GM18873 (cell line): ENCODE measurements at regions not wholly inside any gene's neighbourhood (a gene's known extent, or its start where the extent isn't known, plus 50 kb on each side); places are given as distances from the start of the nearest gene placed in this dataset.
A peak's percentile ranks its signal among the peaks of the same experiment; 100 is the strongest.

Experiments used
- ATAC-seq: cut with Tn5 transposase; IDR thresholded peaks from one replicate; pipeline ENCODE4 v1.9.1; 2021; ENCODE audit warnings: mild to moderate bottlenecking, moderate library complexity, moderate number of reproducible peaks; ENCODE audit not compliant: unreplicated experiment, low FRiP score

DNA sequence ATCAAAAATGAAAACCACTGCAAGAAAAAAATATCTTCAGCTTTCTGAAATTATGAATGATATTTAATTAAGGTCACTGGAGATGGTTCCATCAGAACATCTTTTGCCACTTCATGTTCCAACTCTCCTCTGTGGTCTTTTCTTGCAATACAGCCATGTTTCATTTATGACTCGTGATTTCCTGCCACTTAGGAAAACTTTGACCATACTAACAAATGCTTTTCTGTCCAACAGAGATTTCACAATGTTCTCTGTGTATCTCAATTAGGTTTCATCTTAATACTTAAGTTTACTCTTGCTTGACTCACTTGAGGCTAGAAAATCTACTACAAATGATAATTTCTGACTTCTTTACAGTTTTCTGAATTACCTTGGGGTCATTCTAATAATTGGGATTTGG is 330.9 kb downstream of the CXXC4 start:
- ATAC-seq, result no peak

DNA sequence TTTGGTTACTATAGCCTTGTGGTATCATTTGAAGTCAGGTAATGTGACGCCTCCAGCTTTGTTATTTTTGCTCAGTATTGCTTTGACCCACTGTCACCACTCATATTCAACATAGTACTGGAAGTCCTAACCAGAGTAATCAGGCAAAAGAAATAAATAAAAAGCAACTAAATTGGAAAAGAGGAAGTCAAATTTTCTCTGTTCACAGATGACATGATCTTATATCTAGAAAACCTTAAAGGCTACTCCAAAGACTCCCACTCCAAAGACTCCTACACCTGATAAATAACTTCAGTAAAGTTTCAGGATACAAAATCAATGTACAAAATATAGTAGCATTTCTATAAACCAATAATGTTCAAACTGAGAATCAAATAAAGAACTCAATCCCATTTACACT is 348.6 kb downstream of the CXXC4 start:
- no peak for ATAC-seq

DNA sequence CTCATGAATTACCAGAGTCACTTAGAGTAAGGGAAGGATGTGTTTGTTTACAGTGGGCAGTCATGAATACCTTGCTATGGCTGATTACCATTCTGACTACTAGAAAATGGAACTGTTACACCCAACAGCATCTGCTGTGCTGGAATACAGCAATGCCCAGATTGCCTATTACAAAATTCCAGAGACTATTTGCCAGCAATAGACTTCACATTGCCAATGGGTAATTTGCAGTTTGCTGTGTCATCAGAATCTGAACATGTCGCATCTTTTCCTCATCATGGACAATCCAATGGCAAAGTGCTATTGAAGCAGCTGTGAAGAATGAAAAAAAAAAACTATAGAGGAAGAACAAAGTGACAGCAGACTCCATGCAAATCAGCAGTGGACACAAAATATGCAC is 356.6 kb downstream of the CXXC4 start:
- no peak for ATAC-seq

DNA sequence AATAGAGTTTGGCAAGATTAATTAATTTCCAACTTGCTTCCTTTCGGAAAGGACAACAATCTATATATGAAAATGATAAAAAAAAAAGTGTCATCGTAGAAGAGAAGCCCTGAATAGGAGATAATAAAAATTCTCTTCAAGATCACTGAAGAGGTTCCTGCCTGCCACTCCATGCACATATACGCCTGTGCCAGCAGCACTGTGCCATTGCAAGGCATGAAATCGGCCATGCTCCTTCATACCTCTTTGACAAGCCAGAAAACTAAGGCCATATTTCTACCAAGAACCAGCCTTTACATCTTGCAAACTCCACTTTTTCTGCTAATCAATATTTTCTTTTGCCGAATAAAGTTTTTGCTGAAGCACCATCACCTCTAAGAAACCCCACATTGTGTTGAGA is 365.5 kb downstream of the CXXC4 start:
- no peak for ATAC-seq

DNA sequence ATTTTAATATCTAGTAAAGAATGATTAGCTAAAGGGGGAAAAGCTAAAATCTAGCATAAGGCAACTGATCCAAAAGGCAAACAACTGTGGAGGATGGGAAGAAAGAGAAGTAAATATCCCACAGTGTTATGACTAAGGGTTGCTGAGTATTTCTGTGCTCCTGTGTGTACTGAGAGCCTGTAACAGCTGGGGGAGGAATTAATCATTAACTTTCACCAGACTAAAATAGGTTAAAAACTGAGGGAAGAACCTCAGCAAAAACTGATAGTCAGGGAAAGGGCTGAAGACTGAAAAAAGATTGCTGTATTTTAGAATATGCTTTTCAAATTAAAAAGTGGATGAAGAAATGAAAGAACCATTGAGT is 365.9 kb downstream of the CXXC4 start:
- peak; percentile 91 for ATAC-seq

DNA sequence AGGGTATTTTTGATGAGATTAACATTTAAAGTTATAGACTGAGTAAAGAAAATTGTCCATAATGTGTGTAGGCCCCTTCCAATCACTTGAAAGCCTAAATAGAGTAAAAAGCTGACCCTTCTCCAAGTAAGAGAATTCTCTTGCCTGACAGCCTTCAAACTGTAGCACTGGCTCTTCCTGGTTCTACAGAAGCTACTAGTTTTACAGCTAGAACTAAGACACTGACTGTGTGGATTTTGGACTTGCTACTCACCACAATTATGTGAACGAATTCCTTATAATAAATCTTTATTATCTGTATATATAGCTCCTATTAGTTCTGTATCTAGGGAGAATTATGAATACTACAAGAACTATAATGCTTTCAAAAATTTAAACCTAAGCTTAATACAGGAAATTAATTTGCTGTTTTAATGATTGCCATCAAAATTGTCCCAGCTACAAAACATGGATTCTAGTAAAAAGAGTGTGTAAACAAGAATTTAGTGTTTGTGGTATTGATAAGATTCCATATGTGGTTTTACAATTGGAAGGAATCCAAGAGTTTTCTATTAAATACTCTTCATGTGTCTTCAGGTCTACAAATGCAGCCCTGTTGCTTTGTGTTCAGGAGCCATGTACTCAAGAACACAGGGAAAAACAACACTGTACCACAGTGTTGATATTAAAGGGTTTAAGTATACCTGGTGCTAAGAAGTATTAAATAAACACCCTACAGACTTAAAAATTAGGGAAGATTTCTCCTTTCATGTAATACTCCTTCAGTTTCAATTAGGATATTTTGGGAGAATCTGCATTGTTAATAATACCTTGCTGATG is 366.5 kb downstream of the CXXC4 start:
- ATAC-seq, result no peak

DNA sequence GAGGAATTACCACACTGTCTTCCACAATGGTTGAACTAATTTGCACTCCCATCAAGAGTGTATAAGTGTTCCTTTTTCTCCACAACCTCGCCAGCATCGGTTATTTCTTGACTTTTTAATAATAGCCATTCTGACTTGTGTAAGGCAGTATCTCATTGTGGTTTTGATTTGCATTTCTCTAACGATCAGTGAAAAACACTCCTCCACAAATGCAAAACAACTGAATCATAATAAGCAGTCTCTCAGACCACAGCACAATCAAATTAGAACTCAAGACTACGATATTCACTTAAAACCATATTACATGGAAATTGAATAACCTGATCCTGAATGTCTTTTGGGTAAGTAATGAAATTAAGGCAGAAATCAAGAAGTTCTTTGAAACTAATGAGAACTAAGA is 371.7 kb downstream of the CXXC4 start:
- no peak for ATAC-seq

DNA sequence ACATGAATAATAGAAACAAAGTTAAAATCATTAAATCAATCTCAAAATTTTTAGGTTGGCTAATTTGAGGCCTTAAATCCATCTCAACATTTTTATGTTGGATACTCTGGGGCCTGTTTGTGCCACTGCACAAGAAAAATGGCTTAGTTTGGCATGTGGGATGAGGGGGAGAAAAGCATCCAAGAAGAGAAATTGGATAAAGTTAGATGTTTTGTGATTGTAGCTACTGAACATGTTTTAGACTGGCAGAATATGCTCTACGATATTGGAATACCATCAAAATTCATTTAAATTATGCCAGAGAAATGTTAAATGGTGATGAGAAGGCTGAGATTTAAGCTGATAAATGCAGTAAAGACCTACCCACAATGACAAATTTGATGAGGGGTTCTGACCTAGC is 376.9 kb downstream of the CXXC4 start:
- no peak for ATAC-seq

DNA sequence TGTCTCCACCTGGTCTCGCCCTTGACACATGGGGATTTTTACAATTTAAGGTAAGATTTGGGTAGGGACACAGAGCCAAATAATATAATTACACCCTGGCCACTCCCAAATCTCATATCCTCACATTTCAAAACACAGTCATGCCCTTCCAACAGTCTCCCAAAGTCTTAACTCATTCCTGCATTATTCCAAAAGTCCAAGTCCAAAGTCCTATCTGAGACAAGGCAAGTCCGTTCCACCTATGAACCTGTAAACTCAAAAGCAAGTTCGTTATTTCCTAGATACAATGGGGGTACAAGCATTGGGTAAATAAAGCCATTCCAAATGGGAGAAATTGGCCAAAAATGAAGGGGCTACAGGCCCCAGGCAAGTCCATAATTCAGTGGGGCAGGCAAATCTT is 380.8 kb downstream of the CXXC4 start:
- no peak for ATAC-seq

DNA sequence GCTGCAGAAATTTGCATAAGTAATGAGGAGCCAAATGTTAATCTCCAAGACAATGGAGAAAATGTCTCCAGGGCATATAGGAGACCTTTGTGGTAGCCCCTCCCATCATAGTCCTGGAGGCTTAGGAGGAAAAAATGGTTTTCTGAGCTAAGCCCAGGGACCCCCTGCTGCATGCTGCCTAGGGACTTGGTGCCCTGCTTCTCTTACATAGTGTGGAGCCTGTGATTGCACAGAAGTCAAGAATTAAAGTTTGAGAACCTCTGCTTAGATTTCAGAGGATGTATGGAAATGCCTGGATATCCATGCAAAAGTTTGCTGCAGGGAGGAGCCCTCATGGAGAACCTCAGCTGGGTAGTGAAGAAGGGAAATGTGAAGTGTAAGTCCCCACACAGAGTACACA is 379.4 kb upstream of the TACR3 start:
- ATAC-seq, result no peak

DNA sequence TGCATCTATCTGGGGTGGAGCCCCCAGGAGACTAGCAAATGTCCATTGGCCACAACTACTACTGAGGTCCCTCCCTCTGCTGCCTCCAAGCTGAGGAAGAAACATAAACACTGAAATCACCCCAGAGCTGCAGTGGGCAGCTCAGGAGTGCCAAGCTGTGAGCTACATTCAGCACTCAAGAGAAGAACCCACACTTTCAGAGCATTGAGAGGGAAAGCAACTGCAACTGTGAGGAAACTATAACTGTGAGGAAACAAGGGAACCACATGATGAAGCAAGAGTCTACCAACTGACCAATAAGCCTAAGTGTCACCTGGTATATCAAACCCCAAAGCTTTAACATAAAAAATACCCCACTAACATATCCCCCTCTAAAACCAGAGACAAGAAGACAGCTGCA is 373.5 kb upstream of the TACR3 start:
- ATAC-seq, result no peak

DNA sequence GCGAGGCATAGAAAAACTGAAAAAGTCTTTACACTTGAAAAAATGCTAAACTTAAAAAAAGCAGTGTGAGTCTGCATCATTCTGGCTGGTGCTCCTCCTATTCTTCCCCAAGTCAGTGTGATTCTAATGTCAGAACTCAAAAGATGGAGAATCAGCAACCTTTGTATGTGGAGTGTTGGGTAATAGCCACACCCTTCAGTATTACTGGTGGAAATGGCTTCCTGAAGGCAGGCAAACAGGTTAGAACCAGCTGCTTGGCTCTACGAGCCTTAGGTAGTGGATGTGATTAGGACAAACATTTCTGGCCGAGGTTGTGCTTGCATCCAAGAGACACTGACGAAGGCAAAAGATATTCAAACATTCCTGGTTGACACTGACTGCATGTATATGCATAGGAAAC is 353.4 kb upstream of the TACR3 start:
- ATAC-seq, result no peak

DNA sequence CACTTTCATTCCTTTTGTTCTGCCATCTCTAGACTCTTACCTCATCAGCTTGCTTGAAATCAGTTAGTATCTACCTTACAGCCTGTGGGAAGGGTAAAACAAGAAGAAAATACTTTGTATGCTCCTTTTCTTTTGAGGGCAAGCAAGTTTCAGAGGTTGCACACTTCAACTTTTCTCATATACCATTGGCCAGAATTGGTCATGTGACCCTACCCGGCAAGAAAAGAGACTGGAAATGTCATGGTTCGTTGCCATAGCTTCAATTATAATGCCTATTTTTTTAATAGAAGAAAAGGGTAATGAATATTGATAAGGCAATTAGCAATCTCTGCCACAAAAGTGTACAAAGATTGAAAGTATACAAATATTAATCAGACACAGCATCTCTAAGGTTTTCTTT is 346.7 kb upstream of the TACR3 start:
- ATAC-seq, result no peak

DNA sequence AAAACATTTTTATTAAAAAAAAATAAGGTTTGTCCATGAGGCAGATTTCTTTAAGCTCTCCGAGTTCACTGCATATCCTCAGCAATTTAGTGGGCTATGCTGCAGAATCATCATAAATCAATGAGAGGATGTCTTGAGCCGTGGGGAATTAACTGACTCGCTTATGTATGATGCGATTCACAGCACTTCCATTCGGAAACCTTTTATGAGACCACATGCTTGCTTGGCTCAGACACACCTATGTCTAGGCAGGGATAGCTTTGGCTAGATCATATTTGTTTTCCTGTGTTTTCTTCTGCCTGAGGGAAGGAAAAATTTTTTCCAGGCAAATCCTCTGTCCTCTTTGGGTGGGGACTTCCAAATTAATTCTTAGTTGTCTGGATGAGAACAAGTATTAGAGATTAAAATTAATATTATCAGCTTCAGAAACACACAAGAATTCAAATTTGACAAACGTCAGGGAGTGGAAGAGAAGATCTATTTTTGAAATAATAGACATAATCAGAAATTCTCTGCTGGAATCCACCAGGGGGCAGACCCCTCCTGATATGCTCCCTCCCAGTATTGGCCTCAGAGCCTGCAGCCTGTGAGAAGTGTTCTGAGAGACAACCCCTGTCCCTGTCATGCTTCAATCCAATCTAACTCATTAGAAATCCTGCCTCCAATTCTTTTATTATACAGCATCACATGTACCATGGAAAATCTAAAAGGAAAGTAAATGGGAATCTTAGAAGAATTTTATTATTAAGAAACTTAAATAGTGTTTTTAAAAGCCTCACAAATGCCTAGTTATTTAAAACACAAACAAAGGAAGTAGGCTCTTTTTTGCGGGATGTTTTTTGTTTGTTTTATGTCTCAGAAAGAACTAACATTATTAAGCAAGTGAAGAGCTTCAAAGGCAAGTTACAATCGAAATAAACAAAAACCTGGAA is 345.1 kb upstream of the TACR3 start:
- peak; percentile 88 for ATAC-seq

DNA sequence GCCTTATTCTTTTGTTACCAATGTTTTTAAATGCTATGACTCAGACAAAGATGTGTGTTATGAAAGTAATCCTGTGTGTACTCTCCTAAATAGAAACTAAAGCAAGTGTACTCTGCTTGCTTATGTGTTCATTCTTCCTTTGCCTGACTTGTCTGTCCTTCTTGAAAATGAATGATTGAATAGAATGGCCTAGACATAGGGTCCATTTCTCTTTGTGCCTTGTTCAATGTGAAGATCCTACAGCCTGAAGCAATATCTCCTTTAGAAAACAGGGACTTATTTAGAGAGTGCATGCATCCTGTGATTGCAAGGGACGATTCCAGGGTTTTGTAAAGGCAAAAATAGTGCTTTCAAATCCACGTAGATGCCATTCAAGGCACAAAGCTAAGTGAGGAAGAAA is 343.6 kb upstream of the TACR3 start:
- ATAC-seq, result no peak

DNA sequence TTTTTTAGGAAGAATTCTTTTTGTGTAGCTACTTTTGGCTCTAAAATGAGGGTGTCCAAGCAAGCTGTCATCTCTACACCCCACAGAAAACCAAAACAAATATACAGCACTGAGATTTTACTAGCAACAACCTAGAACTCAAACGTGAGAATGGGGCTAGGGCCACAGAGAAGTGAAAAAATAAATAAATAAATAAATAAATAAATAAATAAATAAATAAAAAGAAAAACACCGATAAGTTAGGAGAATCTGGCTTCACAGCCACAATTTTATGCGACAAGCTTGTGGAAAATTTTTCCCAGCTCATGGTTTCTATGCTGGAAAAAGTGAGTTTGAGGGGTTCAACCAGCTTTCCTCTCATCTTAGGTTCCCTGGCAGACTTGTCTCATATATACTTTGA is 324.6 kb upstream of the TACR3 start:
- no peak for ATAC-seq

DNA sequence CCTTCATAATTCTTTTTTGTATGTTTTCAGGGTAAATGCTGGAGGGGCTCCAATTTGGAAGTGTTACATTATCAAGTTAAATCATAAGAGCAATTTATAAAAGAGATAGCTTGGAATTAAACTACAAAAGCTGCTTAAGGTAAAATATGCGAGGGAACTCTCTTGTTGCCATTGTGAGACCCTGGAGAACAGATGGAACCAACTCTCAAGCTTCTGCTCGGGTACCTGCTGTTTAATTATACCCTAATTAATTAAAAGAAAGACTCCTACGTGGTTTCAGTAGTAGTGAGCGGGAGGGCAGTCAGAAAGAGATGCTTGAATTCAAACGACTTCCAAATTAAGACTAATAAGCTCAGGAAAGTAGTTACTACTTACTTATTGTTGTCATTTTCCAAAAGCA is 313.1 kb upstream of the TACR3 start:
- no peak for ATAC-seq

DNA sequence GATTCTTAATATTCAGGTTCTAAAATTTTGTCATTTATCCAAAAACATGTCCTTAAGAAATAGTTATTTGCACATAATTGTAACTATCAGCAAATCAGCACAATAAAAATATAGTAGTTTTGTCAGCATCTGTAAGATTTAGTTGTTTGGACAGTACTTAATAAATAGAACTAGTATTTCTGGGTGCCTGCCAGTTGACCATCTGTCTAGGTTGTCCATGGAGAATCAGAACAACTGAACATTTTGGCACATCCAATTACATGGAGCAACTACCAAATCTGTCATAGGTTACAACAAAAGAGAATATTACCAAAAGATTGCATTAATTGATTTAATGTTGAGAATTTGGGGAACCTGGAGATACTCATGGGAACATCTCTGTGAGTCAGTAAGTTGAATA is 305.5 kb upstream of the TACR3 start:
- ATAC-seq, result no peak

DNA sequence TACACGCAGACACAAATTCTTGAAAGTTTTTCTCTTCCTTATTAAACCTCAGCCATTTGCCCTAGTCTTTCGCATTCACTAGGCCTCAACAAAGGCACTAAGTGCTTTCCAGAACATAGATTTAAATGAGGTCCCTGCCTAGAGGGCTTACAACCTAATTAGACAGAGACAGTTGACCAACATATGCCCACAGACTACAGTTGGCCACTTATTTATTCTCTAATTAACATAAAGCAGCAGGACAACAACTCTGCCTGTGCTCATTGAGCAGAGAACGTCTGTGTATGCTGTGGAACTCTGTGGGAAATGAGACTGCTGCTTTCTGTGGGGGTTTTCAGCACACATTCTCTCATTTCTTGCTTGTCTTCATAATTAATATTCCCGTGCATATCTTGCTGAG is 303.0 kb upstream of the TACR3 start:
- ATAC-seq, result no peak

DNA sequence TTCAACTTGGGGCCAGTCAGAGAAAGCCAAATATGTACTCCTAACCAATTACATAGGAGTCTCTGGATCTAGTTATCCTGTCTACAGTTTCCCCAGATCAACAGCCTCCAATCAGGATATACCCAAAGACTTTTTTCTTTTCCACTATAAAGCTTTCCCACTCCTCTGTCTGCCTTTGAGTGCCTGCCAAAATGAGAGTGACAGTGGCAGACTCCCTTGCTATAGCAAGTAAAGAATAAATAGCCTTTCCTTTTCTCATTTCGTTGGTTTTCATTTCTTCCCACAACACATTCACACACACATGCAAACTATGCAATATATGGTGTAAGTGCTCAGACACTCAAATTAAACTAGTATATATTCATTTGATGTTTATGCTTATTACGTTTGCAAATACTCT is 302.4 kb upstream of the TACR3 start:
- ATAC-seq, result no peak

DNA sequence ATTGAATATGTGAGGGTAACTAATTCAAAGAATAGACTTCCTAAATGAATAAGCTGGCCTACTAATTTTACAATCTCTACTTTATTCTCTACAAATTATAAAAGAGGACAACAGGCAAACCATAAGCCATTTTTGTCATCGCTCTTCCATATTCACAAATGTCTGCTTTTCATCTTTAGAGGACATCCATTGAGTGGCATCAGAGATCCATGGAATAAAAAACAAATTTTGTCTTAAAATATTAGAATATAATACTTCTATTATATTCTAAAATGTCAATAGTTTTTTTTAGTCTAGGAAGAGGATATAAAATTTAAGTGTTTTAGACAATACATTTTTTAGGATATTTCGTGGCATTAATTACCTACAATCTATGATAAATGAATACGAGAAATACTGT is 300.9 kb upstream of the TACR3 start:
- no peak for ATAC-seq

DNA sequence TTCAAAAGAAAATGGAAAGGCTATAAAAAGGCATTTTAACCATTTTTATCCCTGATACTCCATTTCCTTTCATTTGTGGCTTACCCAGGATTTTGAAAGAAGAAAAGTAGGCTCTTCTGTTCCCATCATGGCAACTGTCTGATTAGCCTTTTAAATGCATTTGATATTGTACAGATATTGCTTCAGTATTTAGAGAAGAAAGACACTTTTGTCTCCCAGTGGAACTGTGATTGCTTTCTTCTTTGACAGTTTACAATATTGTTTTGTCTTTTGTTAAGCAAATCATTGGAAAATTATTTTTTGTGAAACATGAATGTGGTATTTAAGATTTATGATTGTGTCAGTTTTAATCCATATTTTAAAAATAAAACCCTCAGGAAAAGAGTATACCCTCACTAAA is 297.4 kb upstream of the TACR3 start:
- no peak for ATAC-seq
